HG02623 (cell line): ENCODE measurements at regions not wholly inside any gene's neighbourhood (a gene's known extent, or its start where the extent isn't known, plus 50 kb on each side); places are given as distances from the start of the nearest gene placed in this dataset.

Experiments
- ATAC-seq: cut with Tn5 transposase; IDR thresholded peaks from one replicate; pipeline ENCODE4 v1.9.1; 2021; ENCODE audit warnings: moderate library complexity; ENCODE audit not compliant: unreplicated experiment

DNA sequence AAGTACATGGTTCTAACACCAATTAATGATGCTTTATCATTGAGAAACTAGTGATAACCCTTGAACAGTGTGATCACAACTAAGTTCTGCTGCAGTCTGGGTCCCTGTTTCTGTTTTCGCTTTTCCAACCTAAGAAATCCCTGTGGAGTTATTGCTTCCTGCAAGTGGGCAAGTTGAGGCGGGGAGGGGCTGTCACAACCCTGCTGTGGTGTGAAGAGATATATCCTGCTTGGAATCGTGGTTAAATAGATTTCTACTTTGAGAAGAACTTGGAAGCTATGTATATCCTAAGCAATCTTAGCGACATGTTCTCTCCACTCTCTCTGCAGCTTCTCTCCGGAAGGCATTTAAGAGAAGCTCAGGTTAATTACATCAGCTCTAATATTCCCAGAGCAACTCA lies 1223.6 kb downstream of the EPHA7 start:
- ATAC-seq = no peak

DNA sequence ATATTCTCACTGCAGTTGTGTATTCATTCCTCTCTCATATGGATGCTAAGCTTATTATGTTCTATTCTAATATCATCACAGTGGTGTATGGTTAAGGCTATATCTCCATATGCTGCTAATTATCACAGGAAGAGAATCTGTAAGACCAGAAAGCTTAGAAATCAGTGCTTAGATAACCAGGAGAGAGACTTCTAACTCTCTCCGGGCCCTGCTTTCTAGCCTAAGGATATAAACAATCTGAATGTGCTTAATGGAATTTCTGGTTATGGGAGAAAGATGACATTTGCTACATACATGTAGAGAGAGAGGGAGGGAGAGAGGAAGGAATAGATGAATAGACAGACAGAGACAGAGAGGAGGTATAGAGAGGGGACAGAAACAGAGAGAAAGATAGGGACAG lies 1231.3 kb downstream of the EPHA7 start:
- ATAC-seq = no peak

DNA sequence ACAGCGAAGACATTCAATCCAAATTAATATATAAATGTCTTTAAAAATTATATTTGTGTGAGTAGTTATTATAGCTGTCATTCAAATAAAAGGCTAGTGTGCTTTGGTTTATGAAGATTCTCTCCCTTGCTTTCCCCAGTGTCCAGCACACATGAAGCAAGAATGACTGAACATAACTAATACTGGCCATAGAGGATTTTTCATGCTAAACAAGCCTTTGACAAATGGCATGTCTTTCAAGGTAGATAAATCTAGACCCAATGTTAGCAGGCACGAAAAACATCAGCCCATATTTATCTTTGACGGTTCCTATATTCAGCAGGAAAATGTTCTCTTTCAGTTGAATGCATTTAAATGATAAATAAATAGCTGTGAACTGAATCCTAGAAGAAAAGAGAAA lies 1234.4 kb downstream of the EPHA7 start:
- no peak for ATAC-seq

DNA sequence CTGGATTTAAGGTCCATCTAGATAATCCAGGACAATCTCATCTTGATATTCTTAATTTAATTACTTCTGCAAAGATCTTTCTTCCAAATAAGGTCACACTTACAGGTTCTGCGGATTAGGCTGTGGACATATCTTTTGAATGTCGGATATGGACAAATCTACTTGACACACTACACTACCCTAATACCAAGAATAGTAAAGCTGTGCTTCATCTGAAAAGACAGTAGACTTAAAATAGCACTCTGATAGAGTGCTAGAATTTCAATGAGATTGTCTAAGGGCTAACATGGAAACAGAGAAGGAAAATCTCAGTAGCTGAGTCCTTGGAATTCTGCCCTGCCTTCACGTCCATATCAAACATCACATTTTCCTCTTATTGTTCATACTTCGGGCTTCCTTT lies 1238.0 kb downstream of the EPHA7 start:
- ATAC-seq = no peak

DNA sequence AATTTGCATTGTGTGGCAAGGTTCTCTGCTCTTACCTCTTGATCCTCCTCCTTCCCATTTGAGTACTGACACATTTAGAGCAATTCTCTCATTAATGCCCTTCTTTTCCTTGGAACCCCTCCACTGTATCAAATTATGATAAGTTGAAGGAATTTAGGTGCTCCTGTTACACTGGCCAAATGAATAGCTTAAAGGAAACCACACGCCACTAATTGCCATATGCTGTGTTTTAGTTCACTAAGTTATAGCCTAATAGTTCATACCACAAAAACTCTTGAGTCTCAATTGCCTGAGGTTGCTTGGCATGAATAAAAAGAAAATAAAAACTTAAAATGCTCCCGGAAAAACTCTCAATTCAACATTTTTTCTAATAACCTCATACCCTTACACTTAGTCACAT lies 1239.3 kb downstream of the EPHA7 start:
- no peak for ATAC-seq

DNA sequence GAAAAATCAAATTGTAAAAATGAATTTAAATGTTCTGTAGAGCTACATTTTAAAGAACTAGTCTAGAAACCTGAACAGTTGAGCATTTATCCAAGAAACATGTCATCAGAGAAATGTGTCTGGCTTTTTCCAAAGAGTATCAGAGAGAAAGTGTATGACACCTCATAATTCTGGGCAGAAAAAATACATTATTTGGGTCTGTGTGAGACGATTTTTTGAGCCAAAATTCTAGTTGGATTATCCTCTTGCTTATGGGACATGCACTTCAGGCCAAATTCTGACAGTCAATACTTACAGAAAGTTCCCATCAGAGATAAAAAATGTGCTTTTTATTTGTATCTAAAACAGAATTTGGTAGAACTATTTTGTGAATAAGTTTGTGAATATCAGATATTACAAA lies 1242.7 kb downstream of the EPHA7 start:
- ATAC-seq = no peak

DNA sequence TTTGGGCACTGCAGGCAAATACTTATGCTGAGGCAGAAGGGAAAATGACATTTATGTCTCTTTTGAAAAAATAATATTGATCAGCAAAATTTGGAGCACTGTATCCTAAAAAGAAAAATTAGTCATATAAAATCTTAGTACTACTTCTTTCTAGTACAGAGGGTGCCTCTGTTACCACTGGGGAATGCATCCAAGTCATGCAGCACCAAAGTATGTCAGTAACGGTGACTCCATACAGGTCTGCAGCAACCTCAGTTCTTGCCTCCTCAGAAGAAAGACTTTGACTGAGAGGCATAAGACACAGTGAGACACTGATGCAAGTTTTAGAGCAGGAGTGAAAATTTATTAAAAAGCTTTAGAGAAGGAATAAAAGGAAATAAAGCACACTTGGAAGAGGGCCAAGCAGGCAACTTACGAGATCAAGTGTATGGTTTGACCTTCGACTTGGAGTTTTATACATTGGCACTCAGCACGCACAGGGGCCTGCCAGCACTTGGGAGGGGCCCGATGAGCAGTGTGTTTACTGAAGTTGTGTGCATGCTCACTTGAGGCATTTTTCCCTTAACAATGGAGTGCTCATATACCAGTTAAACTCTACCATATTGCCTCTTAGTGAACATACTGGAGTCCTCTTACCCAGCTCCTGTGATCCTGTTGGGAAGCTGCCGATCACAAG lies 1244.8 kb downstream of the EPHA7 start:
- no peak for ATAC-seq

DNA sequence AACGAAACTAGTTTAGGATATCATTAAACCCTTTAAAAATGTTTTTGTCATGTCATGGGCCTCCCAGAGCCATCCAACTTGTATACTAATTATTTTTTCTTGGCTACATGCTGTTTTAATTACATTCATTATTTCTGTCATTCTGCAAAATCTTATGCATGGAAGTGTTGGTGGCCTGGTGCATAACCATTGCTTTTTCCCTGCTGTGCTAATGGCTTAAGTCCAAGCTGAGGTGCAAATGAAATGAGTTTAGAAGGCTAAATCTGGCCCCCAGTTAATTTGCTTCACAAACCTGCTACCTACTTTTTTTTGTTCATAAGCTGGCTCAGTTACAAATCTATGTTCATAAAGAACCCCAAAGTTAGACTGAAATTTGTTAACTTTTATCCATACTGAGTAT lies 1249.9 kb downstream of the EPHA7 start:
- ATAC-seq = no peak

DNA sequence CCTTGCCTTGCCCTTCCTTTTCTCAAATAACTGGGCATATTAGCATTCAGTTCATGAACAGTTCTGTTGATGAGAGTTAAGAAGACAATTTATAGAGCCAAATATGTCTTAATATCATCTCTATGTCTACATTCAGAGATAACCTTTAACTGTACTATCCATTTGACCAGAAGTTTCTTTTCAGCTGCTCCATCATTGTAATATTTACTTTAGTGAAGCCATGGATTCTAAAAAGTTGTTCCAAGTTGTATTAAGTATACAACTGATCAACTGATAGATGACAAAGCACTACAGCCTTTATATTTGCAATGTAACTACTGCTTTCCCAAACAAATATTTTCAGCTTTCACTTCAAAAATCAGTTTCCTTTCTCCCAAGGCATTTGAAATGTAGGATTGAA lies 1252.7 kb downstream of the EPHA7 start:
- no peak for ATAC-seq

DNA sequence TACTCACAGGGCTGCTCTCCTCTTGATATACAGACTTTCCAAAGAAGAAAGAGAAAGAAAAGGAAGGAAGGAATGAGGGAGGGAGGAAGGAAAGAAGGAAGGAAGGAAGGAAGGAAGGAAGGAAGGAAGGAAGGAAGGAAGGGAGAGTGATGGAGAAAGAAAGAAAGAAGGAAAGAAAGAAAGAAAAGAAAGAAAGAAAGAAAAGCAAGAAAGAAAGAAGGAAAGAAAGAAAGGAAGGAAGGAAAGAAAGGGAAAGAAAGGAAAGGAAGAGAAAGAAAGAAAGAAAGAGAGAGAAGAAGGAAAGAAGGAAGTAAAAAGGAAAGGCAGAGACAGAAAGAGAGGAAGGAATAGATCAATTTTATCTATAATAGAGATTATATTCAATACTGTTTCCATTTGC lies 1257.4 kb downstream of the EPHA7 start:
- no peak for ATAC-seq

DNA sequence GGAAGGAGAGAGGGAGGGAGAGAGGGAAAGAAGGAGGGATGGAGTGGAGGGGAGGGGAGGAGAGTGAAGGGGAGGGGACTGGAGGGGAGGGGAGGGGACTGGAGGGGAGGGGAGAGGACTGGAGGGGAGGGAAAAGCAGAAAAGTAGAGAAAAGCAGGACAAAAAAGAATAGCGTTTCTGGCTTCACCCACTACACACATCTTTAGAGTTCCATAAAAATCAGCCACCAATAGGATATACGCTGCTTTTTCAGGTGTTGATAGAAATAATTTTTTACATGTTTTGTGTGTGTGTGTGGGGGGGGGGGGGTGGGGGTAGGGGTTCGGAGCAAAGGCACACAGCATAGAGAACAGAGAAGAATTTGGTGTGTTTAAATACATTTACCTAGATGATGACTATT lies 1259.1 kb downstream of the EPHA7 start:
- ATAC-seq = no peak

DNA sequence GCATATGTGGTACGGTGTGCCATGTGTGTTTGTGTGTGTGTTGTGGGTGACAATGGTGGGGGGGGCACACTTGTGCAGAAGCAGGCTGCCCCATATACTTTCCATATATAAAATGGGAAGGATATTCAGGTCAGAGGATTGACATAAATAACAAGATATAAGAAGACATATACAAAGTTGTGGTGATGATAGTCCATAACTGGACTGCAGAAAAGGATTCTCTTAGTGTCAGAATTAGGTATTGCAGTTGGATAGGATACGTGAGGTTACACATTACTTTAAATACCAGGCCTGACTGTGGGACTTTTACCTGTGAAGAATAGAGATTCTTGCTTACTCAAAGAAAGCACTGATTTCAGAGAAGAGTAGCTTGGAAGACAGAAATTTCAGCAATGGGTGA lies 1260.3 kb downstream of the EPHA7 start:
- ATAC-seq = no peak

DNA sequence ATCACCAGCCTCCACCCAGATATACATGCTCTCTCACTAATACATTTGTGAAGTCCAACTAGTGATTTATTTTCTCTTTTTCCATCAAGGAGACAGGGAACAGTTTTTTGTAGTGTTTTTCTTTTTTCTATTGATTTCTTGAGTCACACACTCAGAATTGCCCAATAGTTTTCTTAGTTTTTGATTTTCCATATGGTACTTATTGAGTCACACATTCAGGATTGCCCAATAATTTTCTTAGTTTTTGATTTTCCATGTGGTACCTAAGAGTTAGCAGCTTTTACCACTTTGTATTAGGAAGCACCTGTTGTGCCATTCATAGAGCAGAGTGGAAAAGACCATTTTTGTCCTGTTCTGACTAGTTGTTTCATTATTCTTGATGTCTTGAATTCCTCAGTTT lies 1268.8 kb downstream of the EPHA7 start:
- ATAC-seq = no peak

DNA sequence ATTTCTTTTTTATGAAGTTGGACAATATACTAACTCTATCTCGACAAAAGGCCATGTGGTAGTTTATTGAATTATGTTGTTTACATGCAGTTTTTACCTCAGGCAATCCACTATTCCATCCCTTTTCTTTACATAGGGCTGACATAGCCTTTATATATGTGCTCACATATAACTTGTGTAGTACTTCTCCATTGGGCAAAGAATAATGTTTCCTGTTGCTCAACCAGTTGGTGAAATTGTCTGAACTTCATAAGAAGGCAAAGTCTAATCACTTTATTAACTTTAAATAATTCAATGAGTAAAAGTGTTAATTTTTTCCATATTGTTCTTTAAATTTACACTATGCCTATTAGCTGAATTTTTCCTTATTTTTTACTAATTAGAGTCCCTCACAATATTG lies 1272.1 kb downstream of the EPHA7 start:
- ATAC-seq = no peak

DNA sequence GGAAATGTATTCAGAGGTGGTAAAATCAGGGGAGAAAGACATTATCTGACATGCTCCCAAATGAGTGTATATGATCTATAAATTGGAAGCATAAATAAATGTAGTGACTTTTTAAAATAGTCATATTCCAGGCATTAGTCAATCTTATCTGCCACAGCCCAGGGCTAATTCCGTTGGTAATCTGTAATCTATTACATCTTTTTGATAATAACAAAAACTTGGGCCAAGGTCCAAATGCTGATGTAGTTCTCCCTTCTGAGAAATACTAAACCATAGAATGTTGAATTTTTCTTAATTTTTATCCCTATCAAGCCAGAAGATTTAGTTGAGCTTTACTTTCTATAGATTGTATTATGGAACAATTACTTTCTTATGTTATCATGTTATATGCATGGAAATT lies 1279.8 kb downstream of the EPHA7 start:
- ATAC-seq = no peak

DNA sequence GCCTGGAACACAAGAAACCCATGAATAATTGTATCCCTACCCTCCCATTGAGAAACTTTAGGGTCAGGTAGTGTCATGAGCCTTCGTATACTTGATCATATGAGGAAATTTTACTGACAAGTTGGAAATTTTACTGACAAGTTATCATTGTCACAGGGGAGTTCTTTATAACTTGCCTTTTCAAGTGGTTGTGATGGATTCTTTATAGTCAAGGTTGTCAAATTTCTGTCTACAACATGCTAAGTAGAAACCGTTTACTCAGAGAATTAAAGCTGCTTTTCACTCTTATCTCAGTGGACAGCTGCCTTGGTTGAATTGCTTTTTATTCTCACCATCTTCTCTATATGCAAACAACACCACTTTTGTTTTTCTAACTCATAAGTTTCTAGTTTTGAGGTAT lies 1286.4 kb downstream of the EPHA7 start:
- ATAC-seq = no peak

DNA sequence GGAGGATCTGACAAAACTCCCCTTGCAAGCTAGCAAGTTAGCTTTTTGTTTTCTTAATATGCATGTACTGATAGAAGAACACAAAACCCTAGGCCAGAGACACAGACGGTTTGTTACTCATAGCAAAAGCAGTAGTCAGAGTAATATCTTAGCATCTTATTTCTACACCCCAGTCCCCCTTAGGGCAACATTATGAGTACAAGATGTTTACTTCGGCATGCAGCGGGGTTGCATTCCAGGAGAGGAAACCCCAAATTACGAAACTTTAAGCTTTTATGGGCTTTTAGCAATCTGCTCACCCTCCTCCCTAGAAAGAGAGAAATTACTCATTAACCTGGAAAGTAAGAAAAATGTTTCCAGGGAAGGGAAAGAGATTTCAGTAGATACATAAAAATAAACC lies 1286.9 kb downstream of the EPHA7 start:
- ATAC-seq = no peak

DNA sequence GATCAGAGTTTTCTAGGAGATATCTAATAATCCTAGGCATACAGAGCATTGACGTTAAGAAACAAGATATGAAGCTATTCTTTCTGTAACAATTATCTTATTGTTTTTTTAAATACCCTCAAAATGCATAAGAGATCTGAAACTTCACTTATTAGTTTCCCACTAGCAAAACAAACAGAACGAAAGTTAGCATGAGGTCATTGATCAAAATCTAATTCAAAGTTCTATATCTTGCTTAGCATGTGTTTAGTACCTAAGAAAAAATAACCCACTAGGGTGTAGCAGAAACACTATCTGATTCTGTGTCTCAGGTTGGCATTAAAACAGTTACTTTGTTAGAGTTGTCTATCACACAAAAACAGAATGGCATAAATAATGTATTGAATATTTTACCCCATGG lies 1288.4 kb downstream of the EPHA7 start:
- ATAC-seq = no peak

DNA sequence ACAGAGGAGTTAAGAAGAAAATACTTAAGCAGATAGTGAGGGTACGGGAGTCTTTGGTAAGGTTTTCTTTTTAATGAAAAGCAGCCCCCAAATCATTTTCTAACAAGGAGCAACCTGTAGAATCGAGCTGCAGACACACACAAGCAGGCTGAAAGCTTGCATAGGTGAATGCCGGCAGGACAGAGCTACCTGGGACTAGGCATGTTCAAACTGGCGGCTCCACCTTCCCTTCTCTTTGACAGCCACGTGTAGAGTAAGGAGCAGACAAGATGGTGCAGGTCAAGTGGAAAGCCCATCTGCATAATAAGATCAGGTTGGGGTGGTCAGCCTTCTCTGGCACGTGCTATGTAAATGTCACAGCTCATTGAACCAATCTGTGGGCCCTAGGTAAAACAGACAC lies 1292.4 kb downstream of the EPHA7 start:
- no peak for ATAC-seq

DNA sequence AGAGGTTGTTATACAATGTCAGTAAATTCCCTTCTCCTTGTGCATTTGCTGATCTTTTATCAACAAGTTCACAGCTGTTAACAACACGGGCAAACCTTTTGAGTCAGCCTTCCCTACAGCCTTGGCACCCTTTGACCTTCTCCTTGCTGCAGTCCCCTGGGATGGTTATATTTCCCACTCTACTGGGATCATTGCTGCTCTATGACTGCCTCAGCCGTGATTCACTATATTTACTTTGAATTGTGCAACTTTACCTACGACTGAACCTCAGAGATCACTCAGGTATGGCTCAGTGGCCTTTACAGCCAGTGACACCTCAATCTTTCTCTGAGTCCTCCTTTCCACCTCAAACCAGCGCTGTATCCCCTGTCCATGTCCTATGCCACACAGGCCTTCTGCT lies 1293.3 kb downstream of the EPHA7 start:
- ATAC-seq = no peak

DNA sequence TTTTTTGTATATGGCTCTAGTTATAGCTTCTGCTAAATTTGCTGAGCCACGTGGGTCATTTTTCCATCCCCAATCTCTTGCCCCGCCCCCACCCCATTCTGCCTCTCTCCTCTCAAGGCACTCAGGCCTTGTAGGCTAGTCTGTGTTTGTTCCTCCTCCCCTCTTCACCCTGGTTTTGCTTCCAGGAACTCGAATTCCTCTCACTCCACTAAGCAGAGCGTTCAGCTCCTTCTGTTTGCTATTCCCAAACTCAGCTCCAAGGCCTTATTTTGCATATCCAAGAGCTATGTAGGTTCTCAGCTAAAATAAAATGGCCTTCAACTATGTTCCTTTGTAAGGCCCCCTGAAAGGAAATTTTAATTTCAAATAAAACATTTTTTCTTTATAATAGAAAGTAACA lies 1293.7 kb downstream of the EPHA7 start:
- ATAC-seq = no peak

DNA sequence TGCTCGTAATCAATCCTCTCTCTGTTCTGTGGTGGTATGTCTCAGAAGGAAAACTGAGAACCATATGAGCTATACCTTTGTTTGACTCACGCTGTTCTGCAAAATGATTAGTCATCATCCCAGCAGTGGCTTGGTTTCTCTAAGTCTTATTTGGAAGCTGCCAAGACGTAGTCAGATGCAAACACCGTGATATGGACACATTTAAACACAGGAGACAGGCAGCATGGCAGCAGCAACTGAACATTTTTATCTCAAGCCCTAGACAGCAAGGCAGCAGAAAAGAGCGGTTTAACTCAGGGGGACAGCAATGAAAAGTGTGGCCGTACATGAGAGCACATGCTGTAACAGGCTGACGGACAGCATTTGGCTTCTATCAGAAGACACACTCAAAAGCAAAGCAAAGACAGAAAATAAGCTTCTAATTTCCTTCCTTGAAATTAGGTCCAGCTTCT lies 1295.1 kb downstream of the EPHA7 start:
- no peak for ATAC-seq

DNA sequence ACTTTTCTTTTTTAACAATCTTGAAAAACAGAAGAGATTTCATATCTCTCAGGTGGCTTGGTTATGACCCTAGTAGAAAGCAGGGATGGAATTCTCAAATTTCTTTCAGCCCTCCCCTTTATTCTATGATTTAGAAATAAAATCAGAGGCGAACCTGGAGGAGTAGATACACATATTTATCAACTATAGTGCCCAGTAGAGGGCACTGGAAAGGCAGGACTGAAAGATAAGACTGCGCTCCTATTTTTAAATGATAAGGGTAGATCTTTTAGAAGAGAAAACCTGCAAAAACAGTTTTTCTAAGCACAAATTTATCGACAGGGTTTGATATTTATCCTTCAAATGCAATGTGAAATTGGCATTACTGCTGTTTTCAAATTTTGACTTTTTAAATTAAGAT lies 1296.6 kb downstream of the EPHA7 start:
- no peak for ATAC-seq

DNA sequence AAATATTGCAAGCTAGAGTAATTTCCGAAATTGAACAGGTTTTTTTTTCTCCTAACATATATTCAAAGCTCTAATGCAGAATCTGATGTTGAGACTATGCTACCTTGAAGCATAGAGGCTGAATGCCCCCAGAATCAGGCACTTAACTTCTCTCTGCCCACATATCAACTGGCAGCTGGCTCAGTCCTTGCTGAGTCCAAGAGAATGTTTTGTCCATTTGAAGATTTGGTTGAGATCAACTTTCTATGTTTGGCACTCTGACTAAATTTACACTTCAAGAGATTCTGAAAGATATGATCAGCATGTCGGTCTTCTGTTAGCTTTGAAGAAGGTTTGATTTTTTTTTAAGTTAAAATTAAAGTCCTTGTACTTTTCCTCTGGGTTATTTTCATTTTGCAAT lies 1298.1 kb downstream of the EPHA7 start:
- no peak for ATAC-seq
